ENCODE measurements at regions not wholly inside any gene's neighbourhood (a gene's known extent, or its start where the extent isn't known, plus 50 kb on each side); places are given as distances from the start of the nearest gene placed in this dataset.

DNA sequence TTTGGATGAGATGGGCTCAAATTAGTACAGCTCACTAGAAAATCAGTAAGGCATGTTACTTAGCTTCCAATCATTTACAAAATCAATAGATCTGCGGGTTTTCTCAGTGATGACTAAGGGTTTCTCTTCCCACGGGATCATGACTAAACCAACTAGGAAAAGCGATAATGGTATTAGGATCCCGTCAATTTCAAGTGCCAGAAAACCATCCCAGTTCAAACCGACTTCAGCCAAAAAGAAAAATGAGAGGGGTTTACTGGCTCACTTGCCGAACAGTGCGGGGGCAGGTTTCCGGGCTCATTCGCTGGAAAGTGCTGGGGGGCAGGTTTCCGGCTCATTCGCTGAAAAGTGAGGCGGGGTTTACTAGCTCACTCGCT is 62.1 kb upstream of the LYZL2 start:
- TF ChIP-seq, protein P1, sequence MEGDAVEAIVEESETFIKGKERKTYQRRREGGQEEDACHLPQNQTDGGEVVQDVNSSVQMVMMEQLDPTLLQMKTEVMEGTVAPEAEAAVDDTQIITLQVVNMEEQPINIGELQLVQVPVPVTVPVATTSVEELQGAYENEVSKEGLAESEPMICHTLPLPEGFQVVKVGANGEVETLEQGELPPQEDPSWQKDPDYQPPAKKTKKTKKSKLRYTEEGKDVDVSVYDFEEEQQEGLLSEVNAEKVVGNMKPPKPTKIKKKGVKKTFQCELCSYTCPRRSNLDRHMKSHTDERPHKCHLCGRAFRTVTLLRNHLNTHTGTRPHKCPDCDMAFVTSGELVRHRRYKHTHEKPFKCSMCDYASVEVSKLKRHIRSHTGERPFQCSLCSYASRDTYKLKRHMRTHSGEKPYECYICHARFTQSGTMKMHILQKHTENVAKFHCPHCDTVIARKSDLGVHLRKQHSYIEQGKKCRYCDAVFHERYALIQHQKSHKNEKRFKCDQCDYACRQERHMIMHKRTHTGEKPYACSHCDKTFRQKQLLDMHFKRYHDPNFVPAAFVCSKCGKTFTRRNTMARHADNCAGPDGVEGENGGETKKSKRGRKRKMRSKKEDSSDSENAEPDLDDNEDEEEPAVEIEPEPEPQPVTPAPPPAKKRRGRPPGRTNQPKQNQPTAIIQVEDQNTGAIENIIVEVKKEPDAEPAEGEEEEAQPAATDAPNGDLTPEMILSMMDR (IDR thresholded peaks at IDR 0.05; ENCODE audit: low read depth, low read length), result no peak
- no peak for TF ChIP-seq POLR2A (IDR thresholded peaks at IDR 0.05; ENCODE audit: extremely low read depth, insufficient read length)
- TF ChIP-seq, protein P2, sequence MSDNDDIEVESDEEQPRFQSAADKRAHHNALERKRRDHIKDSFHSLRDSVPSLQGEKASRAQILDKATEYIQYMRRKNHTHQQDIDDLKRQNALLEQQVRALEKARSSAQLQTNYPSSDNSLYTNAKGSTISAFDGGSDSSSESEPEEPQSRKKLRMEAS (IDR thresholded peaks at IDR 0.05; ENCODE audit: low read depth, low read length), result no peak
